OCI-LY3 (cell line): ENCODE measurements at regions not wholly inside any gene's neighbourhood (a gene's known extent, or its start where the extent isn't known, plus 50 kb on each side); places are given as distances from the start of the nearest gene placed in this dataset.

Source experiments
- EZH2phosphoT487 ChIP-seq: fragments of 200-600 bp; shearing (Covaris generic); IDR thresholded peaks from 2 replicates; pipeline ENCODE4 v1.6.1; 2018; ENCODE audit warnings: antibody characterized with exemption, mixed run types, low read depth
- TF ChIP-seq, protein P1 (sequence below): fragments of 200-600, 300-600 bp; sonication (generic); IDR thresholded peaks from 2 replicates; pipeline ENCODE4 v1.5.1; 2014; ENCODE audit warnings: antibody characterized with exemption, low read length, low read depth

DNA sequence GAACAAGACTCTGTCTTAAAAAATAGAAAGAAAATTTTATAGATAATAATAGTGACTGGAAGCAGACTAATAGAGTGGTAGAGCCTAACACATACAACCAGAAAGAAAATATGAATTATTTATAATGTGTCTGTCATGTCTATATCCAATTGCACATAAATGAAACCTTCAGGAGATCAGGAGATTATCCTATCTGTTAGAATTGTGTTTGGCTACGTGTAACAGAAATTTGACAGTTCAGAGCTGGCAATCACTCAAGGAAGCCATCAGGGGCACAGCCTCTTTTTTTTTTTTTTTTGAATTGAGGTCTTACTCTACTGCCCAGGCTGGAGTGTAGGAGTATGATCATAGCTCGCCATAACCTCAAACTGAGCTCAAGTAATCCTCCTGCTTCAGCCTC is 157.2 kb downstream of the TGFB2 start:
- TF ChIP-seq, protein P1, sequence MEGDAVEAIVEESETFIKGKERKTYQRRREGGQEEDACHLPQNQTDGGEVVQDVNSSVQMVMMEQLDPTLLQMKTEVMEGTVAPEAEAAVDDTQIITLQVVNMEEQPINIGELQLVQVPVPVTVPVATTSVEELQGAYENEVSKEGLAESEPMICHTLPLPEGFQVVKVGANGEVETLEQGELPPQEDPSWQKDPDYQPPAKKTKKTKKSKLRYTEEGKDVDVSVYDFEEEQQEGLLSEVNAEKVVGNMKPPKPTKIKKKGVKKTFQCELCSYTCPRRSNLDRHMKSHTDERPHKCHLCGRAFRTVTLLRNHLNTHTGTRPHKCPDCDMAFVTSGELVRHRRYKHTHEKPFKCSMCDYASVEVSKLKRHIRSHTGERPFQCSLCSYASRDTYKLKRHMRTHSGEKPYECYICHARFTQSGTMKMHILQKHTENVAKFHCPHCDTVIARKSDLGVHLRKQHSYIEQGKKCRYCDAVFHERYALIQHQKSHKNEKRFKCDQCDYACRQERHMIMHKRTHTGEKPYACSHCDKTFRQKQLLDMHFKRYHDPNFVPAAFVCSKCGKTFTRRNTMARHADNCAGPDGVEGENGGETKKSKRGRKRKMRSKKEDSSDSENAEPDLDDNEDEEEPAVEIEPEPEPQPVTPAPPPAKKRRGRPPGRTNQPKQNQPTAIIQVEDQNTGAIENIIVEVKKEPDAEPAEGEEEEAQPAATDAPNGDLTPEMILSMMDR: no peak
- no peak for TF ChIP-seq EZH2phosphoT487
